Colonic mucosa (tissue), 4 donors: ENCODE measurements at regions not wholly inside any gene's neighbourhood (a gene's known extent, or its start where the extent isn't known, plus 50 kb on each side); places are given as distances from the start of the nearest gene placed in this dataset.

Experiments
- DNase-seq: peaks from one replicate; pipeline ENCODE4 v3.0.0-alpha.2; 2020
- H3K27ac ChIP-seq: fragments of 200-600 bp; one replicate; pipeline ENCODE4 v1.8.0; 2021
- H3K27me3 ChIP-seq: fragments of 200-600 bp; one replicate; pipeline ENCODE4 v1.8.0; 2021
- H3K36me3 ChIP-seq: fragments of 200-600 bp; one replicate; pipeline ENCODE4 v1.8.0; 2021
- H3K4me1 ChIP-seq: fragments of 200-600 bp; one replicate; pipeline ENCODE4 v1.8.0; 2021; ENCODE audit warnings: mild to moderate bottlenecking
- H3K4me3 ChIP-seq: fragments of 200-600 bp; one replicate; pipeline ENCODE4 v1.8.0; 2021
- H3K9ac ChIP-seq, 2 donors: one replicate each; pipeline ENCODE4 v1.7.0; 2013; ENCODE audit warnings: control low read depth in 2 of 2, low read depth in 2 of 2, low read length in 2 of 2
- H3K9me3 ChIP-seq: fragments of 200-600 bp; one replicate; pipeline ENCODE4 v1.8.0; 2021
- intact Hi-C: fragments of 100-400 bp; cut with DNase I; formaldehyde crosslinking; loops from one replicate; pipeline ENCODE4 v1.14.1; 2022
- TF ChIP-seq, protein P1 (sequence below): fragments of 200-600 bp; IDR thresholded peaks from one replicate; pipeline ENCODE4 v1.8.0; 2022; ENCODE audit warnings: antibody characterized with exemption, mild to moderate bottlenecking
- donor health status: healthy.
- donor health status: DM: no; HTN: no; CAD: no.
- donor health status: DM: no; HTN: no; CAD: no.

DNA sequence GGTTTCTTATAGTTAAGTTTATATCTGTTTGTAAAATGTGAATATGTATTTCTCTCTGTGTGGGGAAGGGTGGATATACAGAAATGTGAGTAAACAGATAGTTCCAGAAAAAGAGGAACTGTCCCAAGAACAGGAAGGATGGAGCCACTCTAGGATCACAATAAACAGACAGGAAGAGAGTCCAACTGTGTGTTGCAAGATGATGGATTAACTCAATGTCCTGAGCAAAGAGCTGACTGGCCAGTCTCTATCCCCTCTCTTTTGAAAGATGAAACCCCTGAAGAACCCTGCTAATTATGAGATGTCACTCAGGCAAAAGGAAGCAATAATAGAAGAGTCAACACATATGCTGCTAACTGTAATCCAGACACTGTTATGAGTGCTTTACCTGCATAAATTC lies 202.7 kb downstream of the SEMA6A start:
- no peak overlapping the region for H3K9ac ChIP-seq
- H3K27ac ChIP-seq, result no peak overlapping the region
- H3K36me3 ChIP-seq, result no peaks in the 10 kb centered on the region
- no peaks in the 10 kb centered on the region for H3K4me1 ChIP-seq
- H3K27me3 ChIP-seq, result no peaks in the 10 kb centered on the region
- no peaks in the 10 kb centered on the region for H3K9me3 ChIP-seq
- DNase-seq, result no peak
- intact Hi-C loops, result no loop called here
- no peak overlapping the region for H3K4me3 ChIP-seq
- TF ChIP-seq, protein P1, sequence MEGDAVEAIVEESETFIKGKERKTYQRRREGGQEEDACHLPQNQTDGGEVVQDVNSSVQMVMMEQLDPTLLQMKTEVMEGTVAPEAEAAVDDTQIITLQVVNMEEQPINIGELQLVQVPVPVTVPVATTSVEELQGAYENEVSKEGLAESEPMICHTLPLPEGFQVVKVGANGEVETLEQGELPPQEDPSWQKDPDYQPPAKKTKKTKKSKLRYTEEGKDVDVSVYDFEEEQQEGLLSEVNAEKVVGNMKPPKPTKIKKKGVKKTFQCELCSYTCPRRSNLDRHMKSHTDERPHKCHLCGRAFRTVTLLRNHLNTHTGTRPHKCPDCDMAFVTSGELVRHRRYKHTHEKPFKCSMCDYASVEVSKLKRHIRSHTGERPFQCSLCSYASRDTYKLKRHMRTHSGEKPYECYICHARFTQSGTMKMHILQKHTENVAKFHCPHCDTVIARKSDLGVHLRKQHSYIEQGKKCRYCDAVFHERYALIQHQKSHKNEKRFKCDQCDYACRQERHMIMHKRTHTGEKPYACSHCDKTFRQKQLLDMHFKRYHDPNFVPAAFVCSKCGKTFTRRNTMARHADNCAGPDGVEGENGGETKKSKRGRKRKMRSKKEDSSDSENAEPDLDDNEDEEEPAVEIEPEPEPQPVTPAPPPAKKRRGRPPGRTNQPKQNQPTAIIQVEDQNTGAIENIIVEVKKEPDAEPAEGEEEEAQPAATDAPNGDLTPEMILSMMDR, result no peak

DNA sequence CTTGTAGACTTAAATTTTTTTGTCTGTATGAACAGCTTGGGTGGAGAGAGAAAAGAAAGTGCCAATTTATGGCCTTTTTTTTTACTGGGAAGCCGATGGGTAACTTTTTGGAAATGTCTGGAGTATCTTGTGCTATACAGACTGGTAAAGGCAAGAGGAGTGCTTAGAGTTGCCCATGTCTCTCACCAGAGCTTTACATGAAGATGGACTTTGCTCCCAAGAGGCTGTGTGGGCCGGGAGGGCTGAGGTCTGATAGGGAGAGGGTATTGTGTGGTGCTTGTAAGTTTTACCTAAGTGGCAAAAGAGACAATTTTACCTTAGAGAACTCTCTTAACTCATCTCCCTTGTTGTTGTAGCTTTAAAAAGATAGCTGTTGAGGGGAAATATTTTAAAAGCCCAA lies 203.2 kb downstream of the SEMA6A start:
- no peaks in the 10 kb centered on the region for H3K4me1 ChIP-seq
- intact Hi-C loops, result no loop called here

DNA sequence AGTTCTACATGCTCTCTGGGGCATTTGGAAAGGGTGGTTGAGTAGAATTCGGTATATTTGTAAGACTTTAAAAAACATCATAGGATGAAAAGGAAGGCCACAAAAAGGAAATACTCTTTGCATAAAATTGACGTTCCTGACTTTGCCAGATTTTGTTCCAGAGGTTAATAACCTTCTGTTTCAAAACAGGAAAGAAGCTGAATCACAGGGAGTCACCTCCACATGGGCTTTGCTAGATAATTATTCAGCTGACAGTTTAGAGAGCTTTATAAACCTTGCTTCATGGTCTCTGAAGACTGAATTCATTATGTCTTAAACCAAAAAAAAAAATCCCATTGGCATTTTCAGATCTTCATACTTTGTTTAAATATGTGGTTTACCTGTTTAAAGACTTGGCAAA lies 203.7 kb downstream of the SEMA6A start:
- intact Hi-C loops, result no loop called here
- Histone ChIP-seq H3K27ac (no peak overlapping the region), H3K9me3 (no peaks in the 10 kb centered on the region), H3K4me3 (no peak overlapping the region), H3K36me3 (no peaks in the 10 kb centered on the region), H3K9ac (no peak overlapping the region), H3K4me1 (no peaks in the 10 kb centered on the region), H3K27me3 (no peaks in the 10 kb centered on the region)
- TF ChIP-seq, protein P1, result no peak
- DNase-seq, result no peak

More for the DNA sequence above, 203.2 kb downstream of the SEMA6A start:
- no peak overlapping the region for H3K27ac ChIP-seq
- peak; percentile 29 for DNase-seq
- no peak overlapping the region for H3K4me3 ChIP-seq
- H3K9me3 ChIP-seq, result no peaks in the 10 kb centered on the region
- no peaks in the 10 kb centered on the region for H3K36me3 ChIP-seq
- TF ChIP-seq, protein P1, result no peak
- H3K27me3 ChIP-seq, result no peaks in the 10 kb centered on the region
- no peak overlapping the region for H3K9ac ChIP-seq

DNA sequence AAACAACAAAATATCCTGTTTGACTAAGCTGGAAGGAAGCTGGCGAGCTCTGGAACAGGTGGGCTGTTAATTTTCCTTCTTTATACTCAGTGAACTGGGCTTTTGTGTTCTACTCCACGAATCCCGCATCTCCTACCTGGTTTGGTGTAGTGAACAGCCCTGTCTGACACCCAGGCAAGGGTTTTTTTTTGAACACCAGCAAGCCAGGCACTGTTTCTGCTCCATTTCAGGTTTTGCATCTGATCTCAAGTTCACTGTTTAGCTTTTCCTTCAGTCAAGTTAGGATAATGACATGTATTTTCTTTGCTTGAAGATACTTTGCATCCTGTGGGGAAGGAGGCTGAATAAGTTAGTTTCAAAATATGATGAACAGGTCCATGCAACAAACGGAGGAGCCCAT lies 204.5 kb downstream of the SEMA6A start:
- Histone ChIP-seq H3K36me3 (no peaks in the 10 kb centered on the region), H3K4me1 (no peaks in the 10 kb centered on the region), H3K27ac (no peak overlapping the region), H3K9ac (no peak overlapping the region), H3K27me3 (no peaks in the 10 kb centered on the region), H3K4me3 (no peak overlapping the region), H3K9me3 (no peaks in the 10 kb centered on the region)
- no peak for DNase-seq
- TF ChIP-seq, protein P1, result no peak
- intact Hi-C loops, result no loop called here

DNA sequence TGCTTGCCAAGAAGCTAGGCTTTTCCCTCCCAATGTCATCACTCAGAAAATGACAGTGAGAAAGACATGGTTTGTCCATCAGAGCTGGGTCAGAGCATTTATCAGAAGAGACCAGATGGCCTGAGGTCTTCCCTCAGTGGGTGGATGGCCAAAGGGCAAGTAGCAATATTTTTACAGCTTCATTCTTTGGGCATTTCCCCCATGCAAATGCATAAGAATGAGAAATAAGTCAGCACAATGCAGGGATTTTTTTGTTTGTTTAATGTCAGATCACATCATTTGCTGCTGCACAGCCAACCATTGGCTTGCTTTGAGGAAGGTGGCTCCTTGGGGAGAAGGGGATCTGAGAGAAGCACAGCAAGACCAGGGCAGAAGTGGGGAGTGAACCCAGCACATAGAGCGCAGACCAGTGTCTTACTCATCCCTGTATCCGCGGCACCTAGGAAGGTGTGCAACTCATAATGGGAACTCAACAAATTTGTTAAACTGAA lies 209.6 kb downstream of the SEMA6A start:
- intact Hi-C loops, result no loop called here
- H3K27ac ChIP-seq, result no peak overlapping the region
- H3K27me3 ChIP-seq, result no peaks in the 10 kb centered on the region
- no peaks in the 10 kb centered on the region for H3K9me3 ChIP-seq
- DNase-seq, result no peak
- no peaks in the 10 kb centered on the region for H3K36me3 ChIP-seq
- H3K4me1 ChIP-seq, result no peaks in the 10 kb centered on the region
- H3K4me3 ChIP-seq, result no peak overlapping the region
- TF ChIP-seq, protein P1, result no peak
- H3K9ac ChIP-seq, result no peak overlapping the region

DNA sequence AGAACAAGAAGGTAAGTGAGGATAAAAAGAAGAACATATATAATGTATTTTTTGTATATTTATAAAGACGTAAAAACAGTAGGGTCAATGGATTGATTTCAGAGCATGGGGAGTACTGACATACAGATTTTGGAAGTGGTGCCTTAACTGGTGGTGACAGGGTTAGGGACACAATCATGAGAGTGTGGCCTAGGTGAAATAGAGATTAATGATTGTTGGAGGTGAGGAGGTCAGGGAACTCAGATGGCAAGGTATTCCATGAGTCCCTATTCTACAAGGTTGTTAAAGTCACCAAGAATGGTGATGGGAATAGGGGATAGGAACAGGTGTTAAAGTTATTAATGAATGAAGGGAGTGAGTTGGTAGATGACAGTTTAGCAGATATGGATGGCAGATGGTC lies 210.8 kb downstream of the SEMA6A start:
- H3K27me3 ChIP-seq, result no peaks in the 10 kb centered on the region
- H3K27ac ChIP-seq, result no peak overlapping the region
- intact Hi-C loops, result no loop called here
- TF ChIP-seq, protein P1, result no peak
- no peak overlapping the region for H3K4me3 ChIP-seq
- DNase-seq, result no peak
- H3K36me3 ChIP-seq, result no peaks in the 10 kb centered on the region
- H3K9ac ChIP-seq, result no peak overlapping the region
- no peaks in the 10 kb centered on the region for H3K4me1 ChIP-seq
- H3K9me3 ChIP-seq, result no peaks in the 10 kb centered on the region
